GM23338 (cell line): ENCODE measurements at regions not wholly inside any gene's neighbourhood (a gene's known extent, or its start where the extent isn't known, plus 50 kb on each side); places are given as distances from the start of the nearest gene placed in this dataset.
A peak's percentile ranks its signal among the peaks of the same experiment; 100 is the strongest.

Source experiments
- ATAC-seq: fragments of 200-7000 bp; cut with Tn5 transposase; 3 replicates; pipeline ENCODE4 v1.9.1; 2020
- DNase-seq: peaks from one replicate; pipeline ENCODE4 v3.0.0-alpha.2; 2015; ENCODE audit warnings: low spot score
- H2AFZ ChIP-seq: fragments of 200-600 bp; sonication (generic); 2 replicates; pipeline ENCODE4 v1.8.0; 2016; ENCODE audit warnings: antibody characterized with exemption, mild to moderate bottlenecking, moderate library complexity
- H3F3A ChIP-seq: fragments of 200-600 bp; sonication (generic); replicated peaks from 2 replicates; pipeline ENCODE4 v1.8.0; 2017; ENCODE audit warnings: antibody characterized with exemption, mixed run types, low read depth
- H3K27ac ChIP-seq: fragments of 200-600 bp; sonication (generic); 2 replicates; pipeline ENCODE4 v1.6.1; 2016; ENCODE audit warnings: low read depth
- H3K27me3 ChIP-seq: fragments of 200-600 bp; sonication (generic); 2 replicates; pipeline ENCODE4 v1.8.0; 2016; ENCODE audit warnings: mild to moderate bottlenecking, mixed run types, moderate library complexity; ENCODE audit not compliant: insufficient read depth
- H3K36me3 ChIP-seq: fragments of 200-600 bp; sonication (generic); 2 replicates; pipeline ENCODE4 v1.8.0; 2016; ENCODE audit warnings: mild to moderate bottlenecking; ENCODE audit not compliant: insufficient read depth
- H3K4me1 ChIP-seq: fragments of 200-600 bp; sonication (generic); 2 replicates; pipeline ENCODE4 v1.8.0; 2016; ENCODE audit warnings: mild to moderate bottlenecking, moderate library complexity; ENCODE audit not compliant: insufficient read depth
- H3K4me2 ChIP-seq: fragments of 200-600 bp; sonication (generic); 2 replicates; pipeline ENCODE4 v1.7.1; 2017; ENCODE audit warnings: mixed run types
- H3K4me3 ChIP-seq: fragments of 200-600 bp; sonication (generic); 2 replicates; pipeline ENCODE4 v1.6.1; 2016; ENCODE audit warnings: mixed run types
- H3K79me2 ChIP-seq: fragments of 200-600 bp; sonication (generic); replicated peaks from 2 replicates; pipeline ENCODE4 v1.8.0; 2017; ENCODE audit warnings: mild to moderate bottlenecking; ENCODE audit not compliant: insufficient read depth
- H3K9me2 ChIP-seq: fragments of 200-600 bp; sonication (generic); 2 replicates; pipeline ENCODE4 v1.8.0; 2017; ENCODE audit not compliant: insufficient read depth
- H4K20me1 ChIP-seq: fragments of 200-600 bp; sonication (generic); replicated peaks from 2 replicates; pipeline ENCODE4 v1.8.0; 2017; ENCODE audit warnings: mild to moderate bottlenecking; ENCODE audit not compliant: insufficient read depth
- H3K27ac Mint-ChIP-seq: 2 replicates; pipeline ENCODE4 v1.8.0; 2020; ENCODE audit warnings: inconsistent platforms, mild to moderate bottlenecking, moderate library complexity, mixed read lengths
- H3K27me3 Mint-ChIP-seq: 3 replicates; pipeline ENCODE4 v1.8.0; 2022; ENCODE audit warnings: low read depth, mild to moderate bottlenecking, moderate library complexity, mixed read lengths, inconsistent platforms; ENCODE audit not compliant: insufficient read depth, poor library complexity
- H3K36me3 Mint-ChIP-seq: 3 replicates; pipeline ENCODE4 v1.8.0; 2021; ENCODE audit warnings: low read depth, mild to moderate bottlenecking, inconsistent platforms, moderate library complexity, mixed read lengths
- H3K4me1 Mint-ChIP-seq: 3 replicates; pipeline ENCODE4 v1.8.0; 2020; ENCODE audit warnings: mild to moderate bottlenecking, inconsistent platforms, mixed read lengths
- H3K4me3 Mint-ChIP-seq: 3 replicates; pipeline ENCODE4 v1.8.0; 2021; ENCODE audit warnings: moderate library complexity, mild to moderate bottlenecking, inconsistent platforms, mixed read lengths
- H3K9me3 Mint-ChIP-seq: 3 replicates; pipeline ENCODE4 v1.8.0; 2020; ENCODE audit warnings: moderate library complexity, mild to moderate bottlenecking, inconsistent platforms, mixed read lengths
- CREB1 ChIP-seq: fragments of 250-450 bp; sonication (Bioruptor Pico); IDR thresholded peaks from 2 replicates; pipeline ENCODE4 v1.5.0; 2020; ENCODE audit warnings: low read depth, mild to moderate bottlenecking, moderate library complexity
- CTCF ChIP-seq, 2 experiments: fragments of 200-600 bp in 1 of 2; sonication (generic) in 1 of 2; conservative IDR thresholded peaks; 2 replicates each; pipeline versions ENCODE4 v1.5.1 to v1.6.1; 2016 to 2017; ENCODE audit warnings: antibody characterized with exemption in 2 of 2, low read depth in 2 of 2, mild to moderate bottlenecking in 2 of 2, moderate library complexity in 1 of 2
- EZH2 ChIP-seq: fragments of 200-600 bp; sonication (generic); IDR thresholded peaks from one replicate; pipeline ENCODE4 v1.8.0; 2017; ENCODE audit warnings: antibody characterized with exemption, mild to moderate bottlenecking, low read depth; ENCODE audit not compliant: unreplicated experiment
- JUNB ChIP-seq: IDR thresholded peaks from one replicate; pipeline ENCODE4 v1.6.1; 2016; ENCODE audit warnings: antibody characterized with exemption; ENCODE audit not compliant: unreplicated experiment
- STAT1 ChIP-seq: IDR thresholded peaks from one replicate; pipeline ENCODE4 v1.6.1; 2016; ENCODE audit warnings: antibody characterized with exemption; ENCODE audit not compliant: unreplicated experiment
- ZNF331 ChIP-seq: fragments of 250-450 bp; sonication (Bioruptor Pico); IDR thresholded peaks from 2 replicates; pipeline ENCODE4 v1.5.0; 2020; ENCODE audit warnings: low read depth, mild to moderate bottlenecking, moderate library complexity
- ZNF462 ChIP-seq: fragments of 250-450 bp; sonication (Bioruptor Pico); IDR thresholded peaks from 2 replicates; pipeline ENCODE4 v1.5.0; 2020; ENCODE audit warnings: mild to moderate bottlenecking, moderate library complexity
- TF ChIP-seq, protein P1 (sequence below): IDR thresholded peaks from 2 replicates; pipeline ENCODE4 v1.6.1; 2016; ENCODE audit warnings: antibody characterized with exemption
- TF ChIP-seq, protein P2 (sequence below): IDR thresholded peaks from one replicate; pipeline ENCODE4 v1.6.1; 2018; ENCODE audit warnings: antibody characterized with exemption; ENCODE audit not compliant: unreplicated experiment

DNA sequence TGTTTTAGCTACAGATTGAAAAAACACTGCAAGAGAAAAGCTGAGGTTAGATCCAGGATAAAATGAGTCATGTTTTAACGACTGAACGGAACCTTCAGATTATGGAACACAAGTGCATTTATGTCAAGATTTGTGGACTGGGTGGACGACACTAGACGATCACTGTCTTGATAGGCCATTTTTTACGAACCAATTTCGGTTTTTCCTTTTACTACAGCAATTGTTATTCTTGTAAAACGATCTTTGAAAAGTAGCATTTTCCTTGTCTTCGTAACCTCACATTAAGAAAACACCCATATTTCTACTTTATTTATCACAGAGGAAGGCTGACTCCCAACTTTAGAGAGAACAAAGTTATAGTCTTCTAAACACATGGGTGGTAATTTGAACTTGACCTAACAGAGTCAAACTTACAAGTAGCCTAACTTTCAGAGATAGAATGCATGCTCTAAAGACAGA is 294.2 kb upstream of the TCF21 start:
- Mint-ChIP-seq H3K27ac (no peak overlapping the region), H3K27me3 (no peaks in the 10 kb centered on the region), H3K4me1 (no peaks in the 10 kb centered on the region; the same call in 1 of the 3 replicates), H3K36me3 (no peaks in the 10 kb centered on the region), H3K4me3 (no peak overlapping the region), H3K9me3 (no peaks in the 10 kb centered on the region)
- Histone ChIP-seq H3K27me3 (no peaks in the 10 kb centered on the region), H3K9me2 (no peaks in the 10 kb centered on the region), H3K36me3 (no peaks in the 10 kb centered on the region), H3K79me2 (no peaks in the 10 kb centered on the region), H3K4me2 (no peak overlapping the region), H3K4me3 (no peak overlapping the region), H3F3A (no peaks in the 10 kb centered on the region), H3K4me1 (no peaks in the 10 kb centered on the region), H2AFZ (peak overlapping the region; percentile 44; the same call in 1 of the 2 replicates), H4K20me1 (no peaks in the 10 kb centered on the region), H3K27ac (no peak overlapping the region)
- ATAC-seq, result no peak
- no peak for DNase-seq
- TF ChIP-seq, protein P1, sequence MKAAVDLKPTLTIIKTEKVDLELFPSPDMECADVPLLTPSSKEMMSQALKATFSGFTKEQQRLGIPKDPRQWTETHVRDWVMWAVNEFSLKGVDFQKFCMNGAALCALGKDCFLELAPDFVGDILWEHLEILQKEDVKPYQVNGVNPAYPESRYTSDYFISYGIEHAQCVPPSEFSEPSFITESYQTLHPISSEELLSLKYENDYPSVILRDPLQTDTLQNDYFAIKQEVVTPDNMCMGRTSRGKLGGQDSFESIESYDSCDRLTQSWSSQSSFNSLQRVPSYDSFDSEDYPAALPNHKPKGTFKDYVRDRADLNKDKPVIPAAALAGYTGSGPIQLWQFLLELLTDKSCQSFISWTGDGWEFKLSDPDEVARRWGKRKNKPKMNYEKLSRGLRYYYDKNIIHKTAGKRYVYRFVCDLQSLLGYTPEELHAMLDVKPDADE, result no peak
- TF ChIP-seq ZNF462 (CRISPR knock-in tag), result no peak
- no peak for TF ChIP-seq JUNB
- TF ChIP-seq EZH2, result no peak
- TF ChIP-seq ZNF331 (CRISPR knock-in tag), result no peak
- TF ChIP-seq, protein P2, sequence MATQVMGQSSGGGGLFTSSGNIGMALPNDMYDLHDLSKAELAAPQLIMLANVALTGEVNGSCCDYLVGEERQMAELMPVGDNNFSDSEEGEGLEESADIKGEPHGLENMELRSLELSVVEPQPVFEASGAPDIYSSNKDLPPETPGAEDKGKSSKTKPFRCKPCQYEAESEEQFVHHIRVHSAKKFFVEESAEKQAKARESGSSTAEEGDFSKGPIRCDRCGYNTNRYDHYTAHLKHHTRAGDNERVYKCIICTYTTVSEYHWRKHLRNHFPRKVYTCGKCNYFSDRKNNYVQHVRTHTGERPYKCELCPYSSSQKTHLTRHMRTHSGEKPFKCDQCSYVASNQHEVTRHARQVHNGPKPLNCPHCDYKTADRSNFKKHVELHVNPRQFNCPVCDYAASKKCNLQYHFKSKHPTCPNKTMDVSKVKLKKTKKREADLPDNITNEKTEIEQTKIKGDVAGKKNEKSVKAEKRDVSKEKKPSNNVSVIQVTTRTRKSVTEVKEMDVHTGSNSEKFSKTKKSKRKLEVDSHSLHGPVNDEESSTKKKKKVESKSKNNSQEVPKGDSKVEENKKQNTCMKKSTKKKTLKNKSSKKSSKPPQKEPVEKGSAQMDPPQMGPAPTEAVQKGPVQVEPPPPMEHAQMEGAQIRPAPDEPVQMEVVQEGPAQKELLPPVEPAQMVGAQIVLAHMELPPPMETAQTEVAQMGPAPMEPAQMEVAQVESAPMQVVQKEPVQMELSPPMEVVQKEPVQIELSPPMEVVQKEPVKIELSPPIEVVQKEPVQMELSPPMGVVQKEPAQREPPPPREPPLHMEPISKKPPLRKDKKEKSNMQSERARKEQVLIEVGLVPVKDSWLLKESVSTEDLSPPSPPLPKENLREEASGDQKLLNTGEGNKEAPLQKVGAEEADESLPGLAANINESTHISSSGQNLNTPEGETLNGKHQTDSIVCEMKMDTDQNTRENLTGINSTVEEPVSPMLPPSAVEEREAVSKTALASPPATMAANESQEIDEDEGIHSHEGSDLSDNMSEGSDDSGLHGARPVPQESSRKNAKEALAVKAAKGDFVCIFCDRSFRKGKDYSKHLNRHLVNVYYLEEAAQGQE, result no peak
- no peak for TF ChIP-seq CREB1 (CRISPR knock-in tag)
- TF ChIP-seq STAT1, result no peak
- no peak for TF ChIP-seq CTCF (conservative IDR thresholded peaks at IDR 0.05; ENCODE audit: low read depth in 2 of 2)
